IPS-NIHi7 (cell line): ENCODE measurements at regions not wholly inside any gene's neighbourhood (a gene's known extent, or its start where the extent isn't known, plus 50 kb on each side); places are given as distances from the start of the nearest gene placed in this dataset.
"Not testable (repeated sequence)": the region's sequence is repeated elsewhere in the genome, so short reads cannot be mapped to it uniquely, and the experiment has no call there.

Source experiments
- DNase-seq: peaks from one replicate; pipeline ENCODE4 v3.0.0; 2012; ENCODE audit warnings: mixed read lengths; ENCODE audit errors: extremely low spot score

DNA sequence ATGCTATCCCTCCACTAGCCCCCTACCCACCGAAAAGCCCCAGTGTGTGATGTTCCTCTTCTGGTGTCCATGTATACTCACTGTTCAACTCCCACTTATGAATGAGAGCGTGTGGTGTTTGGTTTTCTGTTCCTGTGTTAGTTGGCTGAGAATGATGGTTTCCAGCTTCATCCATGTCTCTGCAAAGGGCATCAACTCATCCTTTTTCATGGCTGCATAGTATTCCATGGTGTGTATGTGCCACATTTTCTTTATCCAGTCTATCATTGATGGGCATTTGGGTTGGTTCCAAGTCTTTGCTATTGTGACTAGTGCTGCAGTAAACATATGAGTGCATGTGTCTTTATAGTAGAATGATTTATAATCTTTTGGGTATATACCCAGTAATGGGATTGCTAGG is 599.3 kb upstream of the B3GAT1 start:
- not testable (repeated sequence) for DNase-seq

GRCh38 chr11:135009125-135009524 is 597.1 kb upstream of the B3GAT1 start:
- no peak for DNase-seq

DNA sequence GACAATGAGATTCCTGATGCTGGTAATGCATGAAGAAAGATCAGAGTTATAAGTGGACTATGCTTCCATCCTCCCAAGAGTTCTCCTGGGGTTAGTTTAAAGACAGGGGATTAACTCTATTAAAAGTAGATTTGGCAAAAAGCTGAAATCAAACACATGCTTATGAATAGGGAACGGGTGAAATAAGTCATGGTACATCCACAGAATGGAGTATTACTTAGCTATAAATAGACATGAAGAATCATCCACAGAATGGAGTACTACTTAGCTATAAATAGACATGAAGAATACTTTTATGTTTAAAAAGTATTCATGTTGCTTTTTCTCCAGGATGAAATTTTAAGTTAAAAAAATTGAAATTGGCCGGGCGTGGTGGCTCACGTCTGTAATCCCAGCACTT is 596.4 kb upstream of the B3GAT1 start:
- no peak for DNase-seq

DNA sequence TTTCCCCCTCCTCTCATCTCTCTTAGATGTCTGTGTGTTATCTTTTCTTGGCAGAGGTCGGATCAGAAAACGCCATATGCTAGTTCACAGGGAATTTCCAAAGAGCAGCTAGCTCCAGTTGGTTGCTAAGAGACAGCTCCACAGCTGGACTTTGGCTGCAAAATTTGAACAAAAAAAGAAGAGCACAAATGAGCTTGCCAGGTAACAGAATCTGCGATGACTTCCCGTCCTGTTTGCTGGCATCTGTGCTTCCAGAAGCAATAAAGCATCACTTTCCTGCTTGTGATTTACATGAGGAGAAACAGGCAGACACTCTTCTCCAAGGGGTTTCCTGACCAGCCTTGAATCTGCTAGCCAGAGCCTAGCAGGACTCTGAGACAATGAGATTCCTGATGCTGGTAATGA is 596.0 kb upstream of the B3GAT1 start:
- no peak for DNase-seq

GRCh38 chr11:135006800-135007199 is 594.8 kb upstream of the B3GAT1 start:
- no peak for DNase-seq

DNA sequence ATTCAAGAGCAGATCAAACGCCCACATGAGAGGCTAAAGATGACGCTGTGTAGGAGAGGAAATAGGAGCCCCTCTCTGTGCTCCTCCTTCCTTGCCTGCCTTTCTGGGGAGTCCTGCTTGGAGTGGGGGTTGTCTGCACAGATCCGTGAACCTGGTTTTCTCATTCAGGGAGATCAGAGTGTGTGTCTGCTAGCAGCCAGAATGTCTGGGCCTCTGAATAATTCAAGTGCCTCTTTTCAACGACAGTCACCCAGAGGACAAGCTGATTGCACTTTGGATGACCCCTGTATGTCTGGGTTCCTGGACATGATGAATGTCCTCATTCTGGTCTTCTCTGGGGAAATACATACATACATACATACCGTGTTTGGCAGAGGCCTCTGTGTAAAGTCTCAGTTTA is 592.5 kb upstream of the B3GAT1 start:
- DNase-seq: no peak

DNA sequence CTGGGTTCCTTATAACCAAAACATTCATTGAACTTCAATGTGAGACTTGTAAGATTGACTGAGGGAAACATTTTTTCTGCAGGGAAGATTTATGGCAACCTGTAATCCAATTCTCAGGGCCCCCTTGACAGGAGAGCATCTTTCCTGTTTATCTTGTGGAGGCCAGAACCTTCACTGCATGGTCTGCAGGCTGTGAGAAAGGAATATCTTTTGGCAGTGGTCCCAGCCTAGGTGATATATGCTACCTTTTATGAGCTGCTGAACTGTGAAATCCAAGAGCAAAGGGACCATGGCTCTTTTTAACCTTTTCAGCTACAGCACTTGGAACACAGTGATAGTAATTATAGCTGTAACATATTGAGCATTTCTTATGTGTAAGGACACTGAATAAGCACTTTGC is 590.2 kb upstream of the B3GAT1 start:
- DNase-seq: no peak

DNA sequence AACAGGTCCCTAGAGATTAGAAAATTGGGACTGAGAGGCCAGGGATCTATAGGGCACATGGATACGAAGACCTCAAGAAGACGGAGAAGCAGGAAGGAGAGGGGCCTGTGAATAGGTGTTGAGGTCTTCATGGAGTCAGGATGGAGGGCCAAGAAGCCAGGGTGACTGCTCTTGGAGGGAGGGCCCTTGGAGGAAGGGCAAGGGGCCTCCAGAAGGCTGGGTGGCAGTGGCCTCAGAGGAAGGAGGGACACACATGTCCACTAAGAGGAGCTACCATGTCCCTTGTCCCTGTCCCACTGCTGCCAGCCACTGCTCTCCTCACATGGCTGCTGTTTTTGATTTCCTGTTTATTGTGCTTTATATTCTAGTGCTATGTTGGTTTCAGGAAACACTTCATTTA is 589.5 kb upstream of the B3GAT1 start:
- DNase-seq: no peak

DNA sequence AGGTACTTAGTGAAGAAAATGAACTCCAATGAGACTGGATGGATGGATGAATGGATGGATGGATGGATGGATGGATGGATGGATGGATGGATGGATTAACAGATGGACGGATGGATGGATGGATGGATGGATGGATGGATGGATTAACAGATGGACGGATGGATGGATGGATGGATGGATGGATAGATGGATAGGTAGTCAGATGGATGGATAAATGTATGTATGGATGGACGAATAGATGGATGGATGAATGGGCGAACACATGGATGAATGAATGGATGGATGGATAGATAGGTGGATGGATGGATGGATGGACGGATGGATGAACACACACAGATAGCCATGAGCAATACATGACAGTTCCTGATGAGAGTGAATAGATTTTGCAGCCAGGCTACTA is 589.0 kb upstream of the B3GAT1 start:
- DNase-seq: not testable (repeated sequence)

DNA sequence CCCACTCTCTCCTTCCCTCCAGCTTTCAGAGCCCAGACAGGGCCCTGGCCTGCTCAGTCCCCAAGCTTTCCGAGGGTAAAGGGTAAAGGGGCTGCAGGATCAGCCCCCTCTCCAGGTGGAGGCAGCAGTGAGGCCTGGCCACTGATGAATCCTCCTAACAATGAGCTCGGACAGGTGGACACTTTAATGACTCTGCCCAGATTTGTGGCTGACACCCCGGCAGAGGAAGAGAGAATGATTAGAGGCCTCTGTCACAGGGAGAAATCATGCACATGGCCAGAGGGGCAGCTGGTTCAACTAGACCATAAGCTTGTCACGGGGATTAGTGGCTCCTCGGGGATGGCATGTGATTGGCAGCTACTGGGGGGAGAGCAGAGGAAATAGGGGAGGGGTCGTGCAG is 587.5 kb upstream of the B3GAT1 start:
- no peak for DNase-seq

- DNase-seq: no peak
These were observed 585.7 kb upstream of the B3GAT1 start for GRCh38 chr11:134997652-134998320.

DNA sequence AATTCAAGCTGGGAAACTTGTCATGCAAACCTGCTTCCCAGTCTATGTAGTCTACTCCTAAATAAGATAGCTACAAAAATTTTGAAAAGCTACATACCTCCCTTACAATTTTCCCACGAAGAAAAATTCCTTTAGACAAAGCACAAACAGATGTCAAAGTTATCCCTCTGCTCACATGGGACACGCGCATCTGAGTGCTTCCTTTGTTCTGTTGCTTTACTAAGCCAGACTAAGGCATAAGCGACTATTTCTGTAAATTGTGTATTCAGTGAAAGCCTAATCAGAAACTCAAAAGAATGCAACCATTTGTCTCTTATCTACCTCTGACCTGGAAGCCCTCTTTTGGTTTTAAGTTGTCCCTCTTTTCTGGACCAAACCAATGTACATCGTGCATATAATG is 583.7 kb upstream of the B3GAT1 start:
- DNase-seq: no peak

- DNase-seq: no peak
These were observed 582.4 kb upstream of the B3GAT1 start for GRCh38 chr11:134994431-134994830.

DNA sequence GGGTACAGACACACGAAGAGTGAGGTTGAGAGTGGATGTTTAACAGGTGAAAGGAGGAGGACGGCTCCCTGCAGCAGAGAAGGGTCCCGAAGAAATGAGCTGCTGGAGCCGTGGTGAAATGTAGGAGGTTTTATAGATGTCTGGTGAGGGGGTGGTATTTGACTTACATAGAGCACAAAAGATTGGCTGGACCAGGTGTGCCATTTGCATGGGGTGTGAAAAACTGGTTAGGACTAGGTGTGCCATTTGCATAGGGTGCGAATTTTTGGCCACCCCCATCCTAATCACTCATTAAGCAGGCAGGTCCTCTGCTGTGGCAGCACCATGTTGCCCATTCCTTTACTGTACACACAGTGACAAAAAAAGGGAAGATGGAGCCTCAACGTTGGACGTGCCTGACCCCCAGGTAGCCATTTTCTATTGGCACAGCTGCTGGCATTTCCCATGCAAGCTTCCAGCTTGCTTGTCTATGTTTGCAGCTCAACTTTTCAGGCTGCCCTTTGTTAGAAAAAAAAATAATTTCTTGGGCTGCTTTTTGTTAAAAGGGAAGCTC is 581.7 kb upstream of the B3GAT1 start:
- DNase-seq: no peak

DNA sequence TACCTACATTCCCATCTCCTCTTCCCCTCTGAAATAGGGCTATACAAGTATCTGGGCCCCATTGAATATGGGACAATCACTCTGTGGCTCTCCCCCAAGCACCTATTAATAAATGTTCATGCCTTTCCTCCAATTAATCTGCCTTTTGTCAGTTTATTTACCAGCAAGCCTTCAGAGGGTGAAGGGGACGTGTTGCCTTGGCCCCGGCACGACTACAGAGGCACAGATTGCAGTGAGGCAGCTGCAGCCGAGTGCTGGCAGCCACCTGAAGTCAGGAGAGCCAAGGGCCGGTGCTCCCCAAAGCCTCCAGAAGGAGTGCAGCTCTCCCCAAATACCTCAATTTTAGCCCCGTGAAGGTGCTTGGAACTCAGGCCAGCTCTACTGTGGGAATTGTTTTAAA is 580.9 kb upstream of the B3GAT1 start:
- DNase-seq: no peak

DNA sequence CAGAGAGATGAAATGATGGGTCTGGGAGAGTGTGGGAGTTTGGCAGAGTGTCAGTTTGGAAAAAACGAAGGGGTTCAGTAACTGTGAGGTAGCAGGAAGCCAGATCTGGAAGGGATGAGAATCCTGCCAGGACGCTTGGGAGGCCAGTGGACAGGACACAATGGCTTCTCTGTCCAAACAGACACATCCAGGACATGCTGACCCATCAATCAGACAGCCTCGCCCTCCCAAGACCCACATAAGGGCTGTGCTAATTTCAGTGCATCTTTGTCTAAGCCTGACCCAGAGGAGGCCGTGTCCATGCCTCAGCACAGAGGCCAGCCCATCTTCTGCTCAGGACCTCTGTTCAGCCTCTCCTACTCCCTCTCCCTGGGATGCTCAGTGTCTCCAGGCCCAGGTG is 576.5 kb upstream of the B3GAT1 start:
- no peak for DNase-seq

- DNase-seq: no peak
These were observed 575.8 kb upstream of the B3GAT1 start for GRCh38 chr11:134987822-134988221.

GRCh38 chr11:134987223-134987768 is 575.3 kb upstream of the B3GAT1 start:
- DNase-seq: no peak

DNA sequence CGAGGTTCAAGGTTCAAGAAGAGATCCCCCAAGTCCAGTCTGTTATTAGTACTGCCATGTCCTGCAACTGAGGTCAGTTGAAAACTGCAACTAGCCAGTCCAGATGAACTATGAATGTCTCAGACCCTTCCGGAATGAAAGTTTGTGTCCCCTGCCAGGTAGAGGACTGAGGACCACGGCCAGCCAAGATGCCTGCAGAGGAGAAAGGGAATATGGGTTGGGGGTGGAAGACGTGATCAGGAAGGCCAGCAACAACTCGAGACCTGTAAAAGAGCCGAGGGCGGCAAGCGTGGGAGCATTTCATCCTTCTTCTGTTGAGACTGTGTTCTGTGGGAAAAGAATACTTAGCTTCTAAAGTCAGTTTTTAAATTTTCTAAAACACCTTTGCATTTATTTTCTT is 572.4 kb upstream of the B3GAT1 start:
- no peak for DNase-seq

DNA sequence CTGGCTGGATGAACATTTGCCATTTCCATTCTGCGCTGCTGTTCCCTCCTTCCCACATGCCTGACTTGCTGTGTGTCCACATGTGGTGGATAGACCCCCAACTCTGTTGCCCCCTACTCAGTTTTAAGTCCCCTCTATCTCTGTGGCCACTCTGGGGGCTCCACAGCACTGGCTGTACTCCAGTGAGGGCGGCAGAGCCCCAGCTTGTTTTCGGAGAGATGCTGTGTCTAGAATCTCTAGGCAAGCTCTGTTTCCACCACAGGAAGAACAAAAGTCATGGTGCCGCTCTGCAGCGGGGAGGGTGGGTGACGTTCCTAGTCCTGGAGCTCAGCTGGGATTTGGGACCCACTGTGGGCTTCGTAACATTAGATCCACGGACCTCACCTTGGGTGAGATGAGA is 570.4 kb upstream of the B3GAT1 start:
- DNase-seq: not testable (repeated sequence)

DNA sequence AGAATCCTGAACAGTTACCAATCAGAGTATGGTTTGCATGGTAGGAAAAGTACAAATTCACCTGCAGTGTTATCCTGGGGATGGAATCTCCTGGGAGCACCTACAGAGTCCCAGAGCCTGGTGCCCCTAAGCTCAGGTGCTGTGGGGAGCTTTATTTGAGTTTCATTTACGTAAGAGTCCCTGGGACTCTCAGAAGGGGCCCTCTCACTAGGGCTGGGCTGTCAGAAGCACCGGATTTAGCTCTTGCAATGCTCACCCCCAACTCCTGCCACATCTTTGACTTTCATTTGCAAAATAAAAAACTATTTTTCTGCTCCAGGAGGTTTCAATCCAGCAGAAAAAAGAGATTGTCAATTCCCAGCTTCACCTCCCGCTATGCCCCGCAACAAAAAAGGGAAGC is 569.8 kb upstream of the B3GAT1 start:
- DNase-seq: no peak

DNA sequence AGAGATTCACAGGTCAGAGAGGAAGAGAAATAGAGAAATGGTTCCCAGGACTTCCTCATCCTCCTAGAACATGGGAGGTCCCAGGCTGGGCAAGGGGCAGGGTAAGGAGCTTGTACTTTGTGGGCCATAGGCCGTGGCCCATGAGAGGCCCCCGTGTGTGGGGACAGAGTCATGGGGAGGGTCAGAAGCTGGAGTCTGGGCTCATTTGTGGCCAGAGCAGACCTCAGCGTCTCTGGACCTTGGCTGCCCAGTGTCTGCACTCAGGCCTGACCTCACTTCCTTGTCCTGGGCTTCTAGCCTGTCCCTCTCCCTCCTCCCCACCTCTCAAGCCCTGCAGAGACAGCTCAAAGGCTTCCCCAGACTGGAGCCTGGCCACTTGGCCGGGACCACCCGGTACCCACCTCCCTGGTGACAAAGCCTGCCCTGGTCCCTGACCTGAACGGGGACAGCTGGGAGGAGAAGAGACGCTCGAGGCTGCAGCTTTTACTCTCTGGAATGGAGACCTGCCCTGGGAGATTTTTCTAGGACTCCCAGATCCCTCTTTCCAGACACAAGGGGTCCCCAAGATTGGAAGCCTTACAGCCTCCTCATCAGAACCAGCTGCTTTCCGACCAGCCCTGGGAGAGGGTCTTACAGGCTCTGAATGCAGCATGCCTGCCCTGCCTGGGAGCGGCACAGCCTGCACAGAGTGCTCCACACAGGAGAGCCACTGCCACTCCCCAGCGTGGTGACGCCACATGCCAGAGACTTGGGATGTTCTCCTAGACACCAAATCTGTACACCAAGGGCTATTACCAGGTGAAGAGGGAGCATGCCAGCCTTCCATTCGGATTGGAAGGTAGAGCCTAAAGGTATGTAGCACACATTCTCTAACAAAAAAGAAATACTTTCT is 569.0 kb upstream of the B3GAT1 start:
- DNase-seq: no peak

- not testable (repeated sequence) for DNase-seq
These were observed 567.0 kb upstream of the B3GAT1 start for GRCh38 chr11:134979089-134979457.
